ENCODE measurements at regions not wholly inside any gene's neighbourhood (a gene's known extent, or its start where the extent isn't known, plus 50 kb on each side); places are given as distances from the start of the nearest gene placed in this dataset.

- Histone ChIP-seq H3K9me3 (ENCODE audit: low read depth) (no peaks in the 10 kb centered on the region), H3K27me3 (no peaks in the 10 kb centered on the region), H3K27ac (no peak overlapping the region), H3K36me3 (no peaks in the 10 kb centered on the region), H3K4me1 (ENCODE audit: low read depth) (no peaks in the 10 kb centered on the region), H3K4me3 (no peak overlapping the region)
- no peak for DNase-seq (ENCODE audit: low read depth in 1 of 2, low spot score in 1 of 2)
- TF ChIP-seq CTCF (IDR thresholded peaks at IDR 0.05; ENCODE audit: low read depth, low read length) = no peak
Measured at GRCh38 chr12:127205781-127206555, 1061.0 kb upstream of the TMEM132C start.

- no peak for TF ChIP-seq CTCF (IDR thresholded peaks at IDR 0.05; ENCODE audit: low read depth, low read length)
- Histone ChIP-seq H3K27me3 (no peaks in the 10 kb centered on the region), H3K9me3 (ENCODE audit: low read depth) (no peaks in the 10 kb centered on the region), H3K36me3 (no peaks in the 10 kb centered on the region), H3K4me3 (no peak overlapping the region), H3K4me1 (ENCODE audit: low read depth) (no peaks in the 10 kb centered on the region), H3K27ac (no peak overlapping the region)
- no peak for DNase-seq (ENCODE audit: low read depth in 1 of 2, low spot score in 1 of 2)
Measured at GRCh38 chr12:127209318-127209717, 1057.7 kb upstream of the TMEM132C start.

GRCh38 chr12:127214186-127214585 lies 1052.8 kb upstream of the TMEM132C start:
- Histone ChIP-seq H3K4me3 (no peak overlapping the region), H3K4me1 (ENCODE audit: low read depth) (no peaks in the 10 kb centered on the region), H3K27me3 (no peaks in the 10 kb centered on the region), H3K27ac (no peak overlapping the region), H3K36me3 (no peaks in the 10 kb centered on the region), H3K9me3 (ENCODE audit: low read depth) (no peaks in the 10 kb centered on the region)
- DNase-seq (ENCODE audit: low read depth in 1 of 2, low spot score in 1 of 2) = no peak
- TF ChIP-seq CTCF (IDR thresholded peaks at IDR 0.05; ENCODE audit: low read depth, low read length) = no peak

GRCh38 chr12:127223011-127223410 lies 1044.0 kb upstream of the TMEM132C start:
- H3K36me3 ChIP-seq = no peaks in the 10 kb centered on the region
- no peak overlapping the region for H3K4me3 ChIP-seq
- no peak overlapping the region for H3K27ac ChIP-seq
- H3K9me3 ChIP-seq (ENCODE audit: low read depth) = no peaks in the 10 kb centered on the region
- peaks cover 5% of the 10 kb centered on the region for H3K4me1 ChIP-seq (ENCODE audit: low read depth)
- H3K27me3 ChIP-seq = no peaks in the 10 kb centered on the region
- TF ChIP-seq CTCF (IDR thresholded peaks at IDR 0.05; ENCODE audit: low read depth, low read length) = no peak
- no peak for DNase-seq (ENCODE audit: low read depth in 1 of 2, low spot score in 1 of 2)

GRCh38 chr12:127223731-127224130 lies 1043.2 kb upstream of the TMEM132C start:
- Histone ChIP-seq H3K9me3 (ENCODE audit: low read depth) (no peaks in the 10 kb centered on the region), H3K27me3 (no peaks in the 10 kb centered on the region), H3K27ac (no peak overlapping the region), H3K4me3 (no peak overlapping the region), H3K4me1 (ENCODE audit: low read depth) (peaks cover 5% of the 10 kb centered on the region), H3K36me3 (no peaks in the 10 kb centered on the region)
- peak in 1 of 2 donors; percentile 10 for DNase-seq (ENCODE audit: low read depth in 1 of 2, low spot score in 1 of 2)
- TF ChIP-seq CTCF (IDR thresholded peaks at IDR 0.05; ENCODE audit: low read depth, low read length) = no peak
